ENCODE measurements at regions not wholly inside any gene's neighbourhood (a gene's known extent, or its start where the extent isn't known, plus 50 kb on each side); places are given as distances from the start of the nearest gene placed in this dataset.

- Histone ChIP-seq H3K4me1 (ENCODE audit: insufficient read depth, low read length) (0 out of 2 replicates have a peak, but pooled peaks cover 2% of the 10 kb centered on the region), H3K4ac (ENCODE audit: low read depth, low read length) (no peak overlapping the region), H2AK5ac (ENCODE audit: insufficient read length, low read length) (no peak overlapping the region), H3K9ac (ENCODE audit: extremely low read depth, insufficient read length, low read length) (no peak overlapping the region), H2BK5ac (ENCODE audit: insufficient read length, low read length) (no peak overlapping the region), H2BK12ac (ENCODE audit: insufficient read length, low read depth, low read length) (no peak overlapping the region), H2BK15ac (ENCODE audit: low read depth, low read length) (no peak overlapping the region), H3K56ac (ENCODE audit: insufficient read length, low read depth, low read length) (no peak overlapping the region), H4K91ac (ENCODE audit: insufficient read length, low read depth, low read length) (no peak overlapping the region), H3K27me3 (ENCODE audit: insufficient read depth, low read length) (no peaks in the 10 kb centered on the region), H4K5ac (ENCODE audit: insufficient read length, low read depth, low read length) (no peak overlapping the region), H3K27ac (ENCODE audit: insufficient read length, low read depth, low read length) (no peak overlapping the region), H3K23ac (ENCODE audit: insufficient read length, low read depth, low read length) (no peak overlapping the region), H3K14ac (ENCODE audit: insufficient read depth, low read length) (no peak overlapping the region), H3K79me2 (ENCODE audit: insufficient read depth, low read length) (no peaks in the 10 kb centered on the region), H2BK120ac (ENCODE audit: low read depth, low read length, poor library complexity, severe bottlenecking) (no peak overlapping the region), H4K8ac (replicated peaks; ENCODE audit: insufficient read length, low read depth, low read length) (no peak overlapping the region), H3K23me2 (ENCODE audit: insufficient read length, low read depth, low read length, poor library complexity, severe bottlenecking) (no peaks in the 10 kb centered on the region), H3K4me2 (ENCODE audit: insufficient read depth, insufficient read length, low read length) (no peak overlapping the region), H4K20me1 (ENCODE audit: control insufficient read depth, insufficient read depth, insufficient read length) (no peaks in the 10 kb centered on the region), H3K79me1 (ENCODE audit: insufficient read depth, low read depth, low read length, poor library complexity, severe bottlenecking) (no peaks in the 10 kb centered on the region), H2BK20ac (ENCODE audit: low read depth, low read length, poor library complexity, severe bottlenecking) (no peak overlapping the region), H3T11ph (ENCODE audit: low read length) (no peak overlapping the region), H2AFZ (ENCODE audit: low read length) (no peak overlapping the region), H3K18ac (ENCODE audit: insufficient read length, low read depth, low read length) (no peak overlapping the region), H3K9me3 (ENCODE audit: control insufficient read depth, low read depth, low read length) (no peaks in the 10 kb centered on the region)
- H3K36me3 Mint-ChIP-seq (ENCODE audit: insufficient read depth in 1 of 3, low read depth in 3 of 3): no peaks in the 10 kb centered on the region
- no peaks in the 10 kb centered on the region for H3K27me3 Mint-ChIP-seq (ENCODE audit: low read depth)
- TF ChIP-seq CTCF (conservative IDR thresholded peaks at IDR 0.05): no peak
- H3K27ac Mint-ChIP-seq: no peak overlapping the region
- H3K4me3 Mint-ChIP-seq: no peak overlapping the region
- WGBS (ENCODE audit: extremely low coverage, insufficient read length, low lambda C conversion rate): no CpG with 5 or more reads among the region's 1 CpG
- no peaks in the 10 kb centered on the region for H3K9me3 Mint-ChIP-seq
- no peak for DNase-seq
- peaks cover 40 to 53% of the 10 kb centered on the region in 2 experiments for H3K4me1 Mint-ChIP-seq
These were observed 240.7 kb downstream of the MEIS1 start for GRCh38 chr2:66675591-66675990.

All from H9 (cell line).